GM23338 (cell line): ENCODE measurements at regions not wholly inside any gene's neighbourhood (a gene's known extent, or its start where the extent isn't known, plus 50 kb on each side); places are given as distances from the start of the nearest gene placed in this dataset.

Source experiments
- ATAC-seq: fragments of 200-7000 bp; cut with Tn5 transposase; 3 replicates; pipeline ENCODE4 v1.9.1; 2020
- DNase-seq: peaks from one replicate; pipeline ENCODE4 v3.0.0-alpha.2; 2015; ENCODE audit warnings: low spot score
- H2AFZ ChIP-seq: fragments of 200-600 bp; sonication (generic); 2 replicates; pipeline ENCODE4 v1.8.0; 2016; ENCODE audit warnings: antibody characterized with exemption, mild to moderate bottlenecking, moderate library complexity
- H3F3A ChIP-seq: fragments of 200-600 bp; sonication (generic); replicated peaks from 2 replicates; pipeline ENCODE4 v1.8.0; 2017; ENCODE audit warnings: antibody characterized with exemption, mixed run types, low read depth
- H3K27ac ChIP-seq: fragments of 200-600 bp; sonication (generic); 2 replicates; pipeline ENCODE4 v1.6.1; 2016; ENCODE audit warnings: low read depth
- H3K27me3 ChIP-seq: fragments of 200-600 bp; sonication (generic); 2 replicates; pipeline ENCODE4 v1.8.0; 2016; ENCODE audit warnings: mild to moderate bottlenecking, mixed run types, moderate library complexity; ENCODE audit not compliant: insufficient read depth
- H3K36me3 ChIP-seq: fragments of 200-600 bp; sonication (generic); 2 replicates; pipeline ENCODE4 v1.8.0; 2016; ENCODE audit warnings: mild to moderate bottlenecking; ENCODE audit not compliant: insufficient read depth
- H3K4me1 ChIP-seq: fragments of 200-600 bp; sonication (generic); 2 replicates; pipeline ENCODE4 v1.8.0; 2016; ENCODE audit warnings: mild to moderate bottlenecking, moderate library complexity; ENCODE audit not compliant: insufficient read depth
- H3K4me2 ChIP-seq: fragments of 200-600 bp; sonication (generic); 2 replicates; pipeline ENCODE4 v1.7.1; 2017; ENCODE audit warnings: mixed run types
- H3K4me3 ChIP-seq: fragments of 200-600 bp; sonication (generic); 2 replicates; pipeline ENCODE4 v1.6.1; 2016; ENCODE audit warnings: mixed run types
- H3K79me2 ChIP-seq: fragments of 200-600 bp; sonication (generic); replicated peaks from 2 replicates; pipeline ENCODE4 v1.8.0; 2017; ENCODE audit warnings: mild to moderate bottlenecking; ENCODE audit not compliant: insufficient read depth
- H3K9me2 ChIP-seq: fragments of 200-600 bp; sonication (generic); 2 replicates; pipeline ENCODE4 v1.8.0; 2017; ENCODE audit not compliant: insufficient read depth
- H4K20me1 ChIP-seq: fragments of 200-600 bp; sonication (generic); replicated peaks from 2 replicates; pipeline ENCODE4 v1.8.0; 2017; ENCODE audit warnings: mild to moderate bottlenecking; ENCODE audit not compliant: insufficient read depth
- H3K27ac Mint-ChIP-seq: 2 replicates; pipeline ENCODE4 v1.8.0; 2020; ENCODE audit warnings: inconsistent platforms, mild to moderate bottlenecking, moderate library complexity, mixed read lengths
- H3K27me3 Mint-ChIP-seq: 3 replicates; pipeline ENCODE4 v1.8.0; 2022; ENCODE audit warnings: low read depth, mild to moderate bottlenecking, moderate library complexity, mixed read lengths, inconsistent platforms; ENCODE audit not compliant: insufficient read depth, poor library complexity
- H3K36me3 Mint-ChIP-seq: 3 replicates; pipeline ENCODE4 v1.8.0; 2021; ENCODE audit warnings: low read depth, mild to moderate bottlenecking, inconsistent platforms, moderate library complexity, mixed read lengths
- H3K4me1 Mint-ChIP-seq: 3 replicates; pipeline ENCODE4 v1.8.0; 2020; ENCODE audit warnings: mild to moderate bottlenecking, inconsistent platforms, mixed read lengths
- H3K4me3 Mint-ChIP-seq: 3 replicates; pipeline ENCODE4 v1.8.0; 2021; ENCODE audit warnings: moderate library complexity, mild to moderate bottlenecking, inconsistent platforms, mixed read lengths
- H3K9me3 Mint-ChIP-seq: 3 replicates; pipeline ENCODE4 v1.8.0; 2020; ENCODE audit warnings: moderate library complexity, mild to moderate bottlenecking, inconsistent platforms, mixed read lengths
- ETS1 ChIP-seq: IDR thresholded peaks from 2 replicates; pipeline ENCODE4 v1.6.1; 2016; ENCODE audit warnings: antibody characterized with exemption
- REST ChIP-seq: IDR thresholded peaks from one replicate; pipeline ENCODE4 v1.6.1; 2018; ENCODE audit warnings: antibody characterized with exemption; ENCODE audit not compliant: unreplicated experiment
- ZNF462 ChIP-seq: fragments of 250-450 bp; sonication (Bioruptor Pico); IDR thresholded peaks from 2 replicates; pipeline ENCODE4 v1.5.0; 2020; ENCODE audit warnings: mild to moderate bottlenecking, moderate library complexity

GRCh38 chr18:60267391-60268058 is 105.0 kb downstream of the MC4R start (continued):
- TF ChIP-seq ZNF462 (CRISPR knock-in tag) = no peak

GRCh38 chr18:60266558-60266957 is 106.0 kb downstream of the MC4R start:
- no peak for DNase-seq
- H3K79me2 ChIP-seq = no peaks in the 10 kb centered on the region
- H2AFZ ChIP-seq = no peak overlapping the region
- H3K4me2 ChIP-seq = no peak overlapping the region
- no peaks in the 10 kb centered on the region for H3K36me3 ChIP-seq
- ATAC-seq = no peak
- no peak overlapping the region for H3K4me3 ChIP-seq
- no peaks in the 10 kb centered on the region; the same call in 1 of the 2 replicates for H3K9me2 ChIP-seq
- Mint-ChIP-seq H3K27ac (no peak overlapping the region), H3K4me1 (no peaks in the 10 kb centered on the region; the same call in 2 of the 3 replicates), H3K36me3 (no peaks in the 10 kb centered on the region), H3K4me3 (no peak overlapping the region), H3K27me3 (no peaks in the 10 kb centered on the region), H3K9me3 (no peaks in the 10 kb centered on the region)
- H3F3A ChIP-seq = no peaks in the 10 kb centered on the region
- H3K27me3 ChIP-seq = no peaks in the 10 kb centered on the region
- H3K4me1 ChIP-seq = no peaks in the 10 kb centered on the region
- H3K27ac ChIP-seq = no peak overlapping the region
- no peaks in the 10 kb centered on the region for H4K20me1 ChIP-seq
- TF ChIP-seq ETS1 = no peak
- TF ChIP-seq ZNF462 (CRISPR knock-in tag) = no peak
- TF ChIP-seq REST = no peak
